IMR-90 (cell line): ENCODE measurements at regions not wholly inside any gene's neighbourhood (a gene's known extent, or its start where the extent isn't known, plus 50 kb on each side); places are given as distances from the start of the nearest gene placed in this dataset.

Source experiments
- ATAC-seq: fragments of 200-7000 bp; cut with Tn5 transposase; 2 replicates; pipeline ENCODE4 v1.9.1; 2020; ENCODE audit warnings: low read depth, mild to moderate bottlenecking, moderate library complexity
- BruUV-seq: library from RNA; stranded (reverse); fragments of 400-500 nt; replicated peaks from 2 replicates; lab custom pipeline; 2021; lab: Mats Ljungman, UMichigan
- CTCF ChIA-PET: fragments of 300-600 bp; formaldehyde crosslinking; extraction: SDS; loops from one replicate; lab custom pipeline; 2021; ENCODE audit warnings: antibody characterized with exemption; lab: Yijun Ruan, JAX
- POLR2A ChIA-PET: fragments of 300-600 bp; sonication (Branson Sonifier 250); formaldehyde crosslinking; loops from one replicate; lab custom pipeline; 2022; ENCODE audit warnings: antibody characterized with exemption; ENCODE audit not compliant: unreplicated experiment; lab: Charles Lee
- DNase-seq: peaks from one replicate; pipeline ENCODE4 v3.0.0; 2013
- H2AFZ ChIP-seq: replicated peaks from 2 replicates; pipeline ENCODE3; 2013; ENCODE audit warnings: low read length, mild to moderate bottlenecking; ENCODE audit not compliant: poor library complexity
- H2AK5ac ChIP-seq: 2 replicates; pipeline ENCODE4 v1.6.1; 2013; ENCODE audit warnings: low read depth, low read length, inconsistent platforms
- H2AK9ac ChIP-seq: replicated peaks from 2 replicates; pipeline ENCODE3; 2013; ENCODE audit warnings: mild to moderate bottlenecking, low read depth, low read length, moderate library complexity; ENCODE audit not compliant: poor library complexity
- H2BK120ac ChIP-seq: 2 replicates; pipeline ENCODE4 v1.6.1; 2013; ENCODE audit warnings: low read depth, low read length, inconsistent platforms
- H2BK15ac ChIP-seq: 3 replicates; pipeline ENCODE4 v1.6.1; 2013; ENCODE audit warnings: low read depth, low read length, inconsistent platforms
- H2BK20ac ChIP-seq: 2 replicates; pipeline ENCODE4 v1.6.1; 2013; ENCODE audit warnings: low read depth, mild to moderate bottlenecking, inconsistent platforms, low read length, moderate library complexity
- H2BK5ac ChIP-seq: 2 replicates; pipeline ENCODE4 v1.6.1; 2013; ENCODE audit warnings: mild to moderate bottlenecking, low read depth, low read length, inconsistent platforms; ENCODE audit not compliant: poor library complexity, severe bottlenecking
- H3K14ac ChIP-seq: replicated peaks from 2 replicates; pipeline ENCODE4 v1.6.1; 2013; ENCODE audit warnings: low read depth, low read length, inconsistent platforms
- H3K18ac ChIP-seq: 2 replicates; pipeline ENCODE4 v1.6.1; 2013; ENCODE audit warnings: low read depth, low read length, control low read depth
- H3K23ac ChIP-seq: 2 replicates; pipeline ENCODE4 v1.6.1; 2013; ENCODE audit warnings: low read depth, low read length, inconsistent platforms
- H3K27ac ChIP-seq: 2 replicates; pipeline ENCODE4 v1.5.1; 2013; ENCODE audit warnings: mild to moderate bottlenecking, control low read depth, low read length; ENCODE audit not compliant: insufficient read depth
- H3K27me3 ChIP-seq: 2 replicates; pipeline ENCODE4 v1.6.1; 2013; ENCODE audit warnings: low read length; ENCODE audit not compliant: control insufficient read depth, insufficient read depth
- H3K36me3 ChIP-seq: 2 replicates; pipeline ENCODE4 v1.6.1; 2013; ENCODE audit warnings: low read length, mixed read lengths; ENCODE audit not compliant: control insufficient read depth, insufficient read depth
- H3K4ac ChIP-seq: 2 replicates; pipeline ENCODE4 v1.6.1; 2013; ENCODE audit warnings: low read depth, low read length, inconsistent platforms
- H3K4me1 ChIP-seq: 2 replicates; pipeline ENCODE4 v1.6.1; 2013; ENCODE audit warnings: low read length, mixed read lengths; ENCODE audit not compliant: control insufficient read depth, insufficient read depth
- H3K4me2 ChIP-seq: 2 replicates; pipeline ENCODE4 v1.6.1; 2013; ENCODE audit warnings: low read depth, mild to moderate bottlenecking, control low read depth, low read length, moderate library complexity
- H3K4me3 ChIP-seq: 2 replicates; pipeline ENCODE4 v1.5.1; 2013; ENCODE audit warnings: low read depth, mild to moderate bottlenecking, control low read depth, low read length, moderate library complexity; ENCODE audit not compliant: insufficient read depth
- H3K56ac ChIP-seq: 2 replicates; pipeline ENCODE4 v1.6.1; 2013; ENCODE audit warnings: low read length, inconsistent platforms; ENCODE audit not compliant: insufficient read depth; ENCODE audit errors: extremely low read depth
- H3K79me1 ChIP-seq, 2 experiments: 2 replicates each; pipeline ENCODE4 v1.6.1; 2013; ENCODE audit warnings: low read length in 2 of 2, inconsistent platforms in 1 of 2, low read depth in 1 of 2
- H3K9ac ChIP-seq: 2 replicates; pipeline ENCODE4 v1.6.1; 2013; ENCODE audit warnings: low read depth, low read length, control low read depth
- H3K9me1 ChIP-seq: 2 replicates; pipeline ENCODE4 v1.6.1; 2013; ENCODE audit warnings: low read length, inconsistent platforms; ENCODE audit not compliant: insufficient read depth
- H3K9me3 ChIP-seq: 2 replicates; pipeline ENCODE4 v1.6.1; 2013; ENCODE audit warnings: low read length; ENCODE audit not compliant: control insufficient read depth, insufficient read depth
- H4K20me1 ChIP-seq: 2 replicates; pipeline ENCODE4 v1.6.1; 2013; ENCODE audit warnings: low read length, inconsistent platforms; ENCODE audit not compliant: insufficient read depth
- H4K5ac ChIP-seq: 2 replicates; pipeline ENCODE4 v1.6.1; 2013; ENCODE audit warnings: mild to moderate bottlenecking, low read depth, low read length, control low read depth
- H4K8ac ChIP-seq, 2 experiments: 2 replicates each; pipeline ENCODE4 v1.6.1; 2013; ENCODE audit warnings: low read depth in 2 of 2, low read length in 2 of 2, control low read depth in 1 of 2, inconsistent platforms in 1 of 2
- H4K91ac ChIP-seq: 2 replicates; pipeline ENCODE4 v1.6.1; 2013; ENCODE audit warnings: low read depth, low read length, inconsistent platforms; ENCODE audit not compliant: insufficient read depth
- MXI1 ChIP-seq: IDR thresholded peaks from 2 replicates; pipeline ENCODE4 v1.6.1; 2012; ENCODE audit warnings: low read depth, mild to moderate bottlenecking, low read length, moderate library complexity, borderline replicate concordance
- POLR2A ChIP-seq: IDR thresholded peaks from 2 replicates; pipeline ENCODE4 v1.6.1; 2012; ENCODE audit warnings: mild to moderate bottlenecking, low read depth, low read length
- WGBS, 2 experiments: methylation state at CpG; one replicate each; pipeline versions ENCODE4 v1.1.5 to v1.1.7; 2013; ENCODE audit warnings: missing lambda C conversion rate in 2 of 2; ENCODE audit not compliant: insufficient read length in 1 of 2; ENCODE audit errors: extremely low coverage in 2 of 2; 5-methylcytosine and 5-hydroxymethylcytosine counted together
- dilution Hi-C: fragments of 300-500 bp; cut with HindIII; formaldehyde crosslinking; loops from one replicate; pipeline ENCODE4 v1.14.3; 2018; ENCODE audit warnings: low sequenced_read_pairs; ENCODE audit not compliant: unreplicated experiment
- in situ Hi-C: fragments of 300-500 bp; cut with MboI; formaldehyde crosslinking; loops from 3 replicates; pipeline ENCODE4 v1.14.3; 2019; ENCODE audit warnings: low sequenced_read_pairs, inconsistent platforms, mixed read lengths
- intact Hi-C: fragments of 100-400 bp; cut with micrococcal nuclease; formaldehyde crosslinking; loops from 2 replicates; pipeline ENCODE4 v1.10.0; 2022
- TF ChIP-seq, protein P1 (sequence below): fragments of 150-350 bp; IDR thresholded peaks from 2 replicates; pipeline ENCODE4 v1.6.1; 2017; ENCODE audit warnings: mild to moderate bottlenecking, antibody characterized with exemption, low read length, low read depth

- in situ Hi-C loops: loop anchor here (10.0 kb wide), 1 partner anchor 849 kb away; the partner anchor contains the start of gene SPRY1
- POLR2A ChIA-PET: no interaction called here
- H3K4me1 ChIP-seq: no peaks in the 10 kb centered on the region
- no peak overlapping the region for H3K4me3 ChIP-seq
- no peak overlapping the region for H3K27ac ChIP-seq
- no peaks in the 10 kb centered on the region for H3K36me3 ChIP-seq
- H3K18ac ChIP-seq: no peak overlapping the region
- dilution Hi-C loops: no loop called here
- BruUV-seq: no TSS peak
- CTCF ChIA-PET: interaction anchor here (0.6 kb wide), 1 partner anchor 69 kb away, joined by 3 read pairs; no protein-coding TSS in a partner anchor
- no peak overlapping the region for H3K23ac ChIP-seq
- H2BK15ac ChIP-seq: no peak overlapping the region
- H3K14ac ChIP-seq: no peak overlapping the region
- no peak overlapping the region for H2BK20ac ChIP-seq
- no peak overlapping the region for H2AFZ ChIP-seq
- H2BK120ac ChIP-seq: no peak overlapping the region
- no peaks in the 10 kb centered on the region for H3K9me1 ChIP-seq
- no peaks in the 10 kb centered on the region for H3K79me1 ChIP-seq
- 83% methylated on average over 2 of the region's 3 CpGs; no CpG with 5 or more reads in 1 of the 2 experiments for WGBS, 2 experiments
- DNase-seq (no peak), ATAC-seq (no peak)
- H3K9me3 ChIP-seq: 0 out of 2 replicates have a peak, but pooled peaks cover 2% of the 10 kb centered on the region
- no peak overlapping the region for H3K9ac ChIP-seq
- H3K4ac ChIP-seq: no peak overlapping the region
- TF ChIP-seq MXI1: no peak
- no peak for TF ChIP-seq POLR2A
- TF ChIP-seq, protein P1, sequence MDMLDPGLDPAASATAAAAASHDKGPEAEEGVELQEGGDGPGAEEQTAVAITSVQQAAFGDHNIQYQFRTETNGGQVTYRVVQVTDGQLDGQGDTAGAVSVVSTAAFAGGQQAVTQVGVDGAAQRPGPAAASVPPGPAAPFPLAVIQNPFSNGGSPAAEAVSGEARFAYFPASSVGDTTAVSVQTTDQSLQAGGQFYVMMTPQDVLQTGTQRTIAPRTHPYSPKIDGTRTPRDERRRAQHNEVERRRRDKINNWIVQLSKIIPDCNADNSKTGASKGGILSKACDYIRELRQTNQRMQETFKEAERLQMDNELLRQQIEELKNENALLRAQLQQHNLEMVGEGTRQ: no peak
- no peak overlapping the region for H2BK5ac ChIP-seq
- no peak overlapping the region for H2AK5ac ChIP-seq
- H3K27me3 ChIP-seq: no peaks in the 10 kb centered on the region
- H4K5ac ChIP-seq: no peak overlapping the region
- H3K4me2 ChIP-seq: no peak overlapping the region
- intact Hi-C loops: no loop called here
- no peak overlapping the region for H4K91ac ChIP-seq
- no peaks in the 10 kb centered on the region for H4K20me1 ChIP-seq
- H3K56ac ChIP-seq: no peak overlapping the region
- H2AK9ac ChIP-seq: no peak overlapping the region
- no peak overlapping the region for H4K8ac ChIP-seq
These were observed 468.7 kb downstream of the ANKRD50 start for GRCh38 chr4:124243671-124244366.
